ENCODE measurements at regions not wholly inside any gene's neighbourhood (a gene's known extent, or its start where the extent isn't known, plus 50 kb on each side); places are given as distances from the start of the nearest gene placed in this dataset.

- no peak for TF ChIP-seq EZH2 (IDR thresholded peaks at IDR 0.05)
- TF ChIP-seq POLR2AphosphoS5 (IDR thresholded peaks at IDR 0.05; ENCODE audit: borderline replicate concordance, low read depth, low read length): no peak
Measured at GRCh38 chr4:134915355-134915754, 713.8 kb upstream of the PABPC4L start.

All from SK-N-MC (cell line).